NCI-H82 (cell line): ENCODE measurements at regions not wholly inside any gene's neighbourhood (a gene's known extent, or its start where the extent isn't known, plus 50 kb on each side); places are given as distances from the start of the nearest gene placed in this dataset.
A peak's percentile ranks its signal among the peaks of the same experiment; 100 is the strongest.

Experiments used
- DNase-seq: peaks from one replicate; lab custom pipeline; 2025; lab: John Stamatoyannopoulos, UW

GRCh38 chr20:16946097-16946496 is 197.9 kb downstream of the OTOR start:
- DNase-seq: no peak

- no peak for DNase-seq
Measured at GRCh38 chr20:16947479-16947878, 199.3 kb downstream of the OTOR start.

GRCh38 chr20:16951876-16952275 is 203.7 kb downstream of the OTOR start:
- peak; percentile 50 for DNase-seq

DNA sequence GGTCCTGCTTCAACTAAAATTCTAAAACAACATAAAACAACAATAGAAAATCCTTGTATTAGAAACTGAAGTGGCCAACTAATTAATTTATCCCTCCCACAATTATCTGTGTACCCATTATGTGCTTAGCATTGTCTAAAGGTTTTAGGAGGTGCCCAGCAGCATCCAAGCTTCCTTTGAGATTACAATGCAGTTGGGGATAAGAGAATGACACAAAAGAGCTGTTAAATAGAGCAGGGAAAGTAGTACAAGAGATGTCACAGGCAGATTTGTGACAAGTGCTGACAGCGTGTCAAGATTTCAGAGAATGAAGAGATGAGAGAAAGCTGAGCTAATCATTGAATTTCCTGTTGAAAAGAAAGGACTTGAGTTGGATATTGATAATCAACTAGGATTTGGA is 204.8 kb downstream of the OTOR start:
- peak; percentile 12 for DNase-seq

DNA sequence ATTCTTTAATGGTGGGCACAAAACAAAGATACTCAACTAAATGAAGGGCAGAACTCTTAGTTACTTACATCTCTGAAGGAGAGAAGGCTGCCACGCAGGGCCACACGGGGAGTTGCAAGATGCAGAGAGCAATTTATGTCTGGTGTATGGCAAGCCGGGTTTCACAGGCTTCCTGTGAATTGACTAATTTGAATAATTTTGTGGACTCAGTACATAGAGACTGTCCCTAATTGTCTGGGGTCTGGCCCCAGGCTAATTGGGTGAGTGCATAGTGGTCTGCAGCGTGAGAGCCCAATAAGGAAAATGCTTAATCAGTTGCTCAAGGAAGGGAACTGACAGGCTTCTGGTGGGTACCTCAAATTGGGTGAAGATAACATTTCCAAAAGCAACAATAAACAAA is 205.7 kb downstream of the OTOR start:
- no peak for DNase-seq

DNA sequence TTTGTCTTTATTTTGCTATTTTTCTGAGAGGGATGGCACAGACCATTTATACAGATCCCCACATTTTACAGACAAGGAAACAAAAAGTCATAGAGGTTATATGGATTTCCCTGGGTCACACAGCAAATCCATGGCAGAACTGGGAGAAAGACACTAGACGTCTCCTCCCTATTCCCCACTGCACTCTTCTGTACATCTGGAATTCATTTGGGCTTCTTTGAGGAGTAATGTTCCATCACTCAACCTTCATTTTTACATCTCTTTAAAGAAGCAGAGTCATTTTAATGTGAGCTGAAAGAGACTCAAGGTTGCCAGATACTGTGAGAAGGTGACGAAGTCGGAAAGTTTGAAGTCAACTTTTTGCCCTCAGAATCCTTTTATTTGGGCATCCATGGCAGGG is 207.3 kb downstream of the OTOR start:
- no peak for DNase-seq

DNA sequence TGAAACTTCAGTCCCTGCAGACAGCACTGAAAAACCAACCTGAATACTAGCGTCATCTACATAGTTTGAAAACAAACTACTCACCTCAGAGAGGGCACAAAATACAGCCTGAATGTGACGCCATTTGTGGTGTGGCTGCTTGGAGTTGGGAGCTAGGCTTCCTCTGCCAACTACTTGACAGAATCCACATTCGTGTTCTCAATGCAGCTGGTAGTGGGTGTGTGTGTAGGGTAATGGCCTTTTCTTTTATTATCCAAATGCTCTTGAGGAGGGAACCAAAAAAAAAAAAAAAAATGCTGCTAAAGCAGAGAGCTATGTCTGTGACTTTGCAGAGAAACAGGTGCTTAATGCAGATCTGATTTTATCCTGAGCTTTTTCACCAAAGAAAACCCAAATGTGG is 207.8 kb downstream of the OTOR start:
- no peak for DNase-seq

- DNase-seq: no peak
Measured at GRCh38 chr20:16965401-16965800, 217.2 kb downstream of the OTOR start.

DNA sequence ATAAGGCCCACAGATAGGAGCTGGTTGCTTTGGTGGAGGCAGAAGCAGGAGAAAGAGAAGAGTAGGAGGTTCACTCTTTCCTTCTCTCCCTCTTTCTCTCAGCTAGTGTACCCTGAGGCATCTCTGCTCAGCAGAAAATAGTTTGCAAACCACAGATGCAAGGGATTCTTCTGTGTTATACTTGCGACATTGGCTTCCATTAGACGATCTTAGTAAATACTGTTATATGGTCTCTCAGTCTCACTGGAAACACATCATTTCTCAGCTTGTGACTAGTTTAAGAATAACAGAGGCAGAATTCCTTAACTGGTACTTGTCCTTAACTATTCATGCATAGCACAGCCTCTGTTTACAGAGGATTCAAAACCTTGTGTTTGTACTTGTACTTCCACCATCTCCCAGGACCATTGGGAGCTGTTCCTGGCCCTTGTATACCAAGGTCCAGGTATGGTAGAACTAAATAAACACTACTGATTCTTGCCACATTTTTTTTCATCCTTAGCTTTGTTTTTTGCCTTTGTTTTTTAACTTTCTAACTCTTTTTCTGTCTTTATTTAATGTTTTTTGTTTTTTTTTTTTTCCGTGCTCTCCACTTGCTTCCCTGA is 218.2 kb downstream of the OTOR start:
- no peak for DNase-seq

DNA sequence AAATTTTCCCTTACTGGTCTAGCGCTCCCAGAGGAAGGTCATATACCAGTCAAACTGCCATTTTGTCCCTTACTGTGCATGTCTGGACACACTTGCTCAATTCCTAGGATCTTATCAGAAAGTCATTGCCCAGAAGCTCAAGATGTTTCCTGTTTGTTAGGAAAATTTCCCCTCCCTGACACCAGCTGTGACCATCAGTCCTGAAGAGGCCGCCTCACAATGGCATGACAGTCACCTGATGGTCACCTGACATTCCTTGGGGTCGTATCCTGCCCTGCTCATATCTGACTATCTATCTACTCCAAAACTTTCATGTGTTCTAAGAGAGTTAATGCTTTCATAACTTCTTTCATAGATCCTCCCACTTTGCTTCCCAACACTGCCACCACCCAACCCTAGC is 219.9 kb downstream of the OTOR start:
- DNase-seq: no peak

GRCh38 chr20:16970776-16971175 is 222.6 kb downstream of the OTOR start:
- no peak for DNase-seq

GRCh38 chr20:16974080-16974854 is 226.1 kb downstream of the OTOR start:
- no peak for DNase-seq

DNA sequence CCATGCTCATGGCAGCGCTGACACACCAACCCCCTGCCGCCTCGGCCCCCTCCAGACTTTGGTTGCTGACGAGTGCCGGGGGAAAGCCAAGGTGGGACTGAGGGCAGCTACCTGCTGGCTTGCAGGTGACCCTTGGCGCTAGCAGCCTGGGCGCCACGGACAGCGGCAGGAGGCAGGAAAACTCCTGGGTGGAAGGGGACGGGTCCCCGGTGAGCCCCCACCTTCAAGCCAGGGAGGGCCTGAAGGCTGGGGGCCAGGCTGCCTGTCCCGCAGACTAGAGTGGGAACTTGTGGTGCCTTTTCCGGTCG is 226.7 kb downstream of the OTOR start:
- no peak for DNase-seq

DNA sequence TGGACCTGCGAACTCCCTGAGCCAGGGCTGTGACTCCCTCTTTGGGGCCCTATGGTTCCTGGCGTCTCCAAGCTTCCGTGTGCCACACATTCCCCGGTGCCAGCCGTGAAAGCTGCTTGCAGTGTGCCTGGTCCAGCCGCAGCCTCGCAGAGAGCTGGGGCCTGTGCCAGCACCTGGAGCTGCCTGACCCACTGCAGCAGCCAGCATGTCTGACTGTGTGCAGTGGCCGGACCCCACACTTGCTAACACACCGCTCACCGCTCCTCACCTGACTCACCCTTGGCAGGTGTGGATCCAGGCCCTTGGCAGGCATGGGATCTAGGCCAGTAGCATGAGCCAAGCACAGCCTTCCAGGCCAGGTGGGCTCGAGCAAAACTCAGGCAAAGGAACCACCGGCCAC is 227.5 kb downstream of the OTOR start:
- no peak for DNase-seq

DNA sequence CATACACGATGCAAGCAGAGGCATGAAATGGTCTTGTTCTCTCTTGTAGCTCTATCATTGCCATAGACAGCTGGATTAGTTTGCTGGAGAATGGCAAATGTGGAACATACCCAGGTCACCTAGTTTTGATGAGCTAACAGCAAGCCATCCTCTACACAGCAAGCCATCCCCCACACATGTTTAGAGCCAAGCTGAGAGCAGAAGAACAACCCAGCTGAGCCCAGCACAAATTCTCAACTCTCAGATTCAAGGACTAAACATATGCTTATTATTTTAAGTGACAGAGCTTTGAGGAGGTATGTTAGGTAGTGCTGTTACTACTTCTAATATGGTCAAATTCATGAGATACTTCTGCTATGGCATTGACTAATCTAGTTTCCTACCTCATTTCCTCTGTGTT is 230.3 kb downstream of the OTOR start:
- DNase-seq: no peak

DNA sequence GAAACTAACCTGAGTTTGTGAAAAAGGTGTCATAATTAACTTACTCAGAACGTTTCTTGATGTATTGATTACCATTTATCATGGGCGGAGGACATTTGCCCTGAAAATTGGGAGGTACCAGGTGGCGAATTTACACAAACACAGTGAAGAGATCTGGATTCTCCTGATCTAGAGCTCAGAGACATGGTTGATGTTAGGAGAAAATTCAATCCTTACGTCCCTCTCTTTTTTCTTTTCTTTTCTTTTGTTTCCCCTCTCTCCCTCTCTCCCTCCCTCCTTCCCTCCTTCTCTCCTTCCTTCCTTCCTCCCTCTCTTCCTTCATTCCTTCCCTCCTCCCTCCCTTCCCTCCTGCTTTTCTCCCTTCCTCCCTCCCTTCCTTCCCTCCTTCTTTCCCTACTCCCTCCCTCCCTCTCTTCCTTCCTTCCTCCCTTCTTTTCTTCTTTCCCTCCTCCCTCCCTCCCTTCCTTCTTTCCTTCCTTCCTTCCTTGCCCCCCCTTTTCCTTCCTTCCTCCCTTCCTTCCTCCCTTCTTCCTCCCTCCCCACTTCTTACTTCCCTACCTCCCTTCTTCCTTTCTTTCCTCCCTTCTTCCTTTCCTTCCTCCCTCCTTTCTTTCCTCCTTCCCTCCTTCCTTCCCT is 234.1 kb downstream of the OTOR start:
- no peak for DNase-seq

GRCh38 chr20:16984481-16984880 is 236.3 kb downstream of the OTOR start:
- DNase-seq: no peak

DNA sequence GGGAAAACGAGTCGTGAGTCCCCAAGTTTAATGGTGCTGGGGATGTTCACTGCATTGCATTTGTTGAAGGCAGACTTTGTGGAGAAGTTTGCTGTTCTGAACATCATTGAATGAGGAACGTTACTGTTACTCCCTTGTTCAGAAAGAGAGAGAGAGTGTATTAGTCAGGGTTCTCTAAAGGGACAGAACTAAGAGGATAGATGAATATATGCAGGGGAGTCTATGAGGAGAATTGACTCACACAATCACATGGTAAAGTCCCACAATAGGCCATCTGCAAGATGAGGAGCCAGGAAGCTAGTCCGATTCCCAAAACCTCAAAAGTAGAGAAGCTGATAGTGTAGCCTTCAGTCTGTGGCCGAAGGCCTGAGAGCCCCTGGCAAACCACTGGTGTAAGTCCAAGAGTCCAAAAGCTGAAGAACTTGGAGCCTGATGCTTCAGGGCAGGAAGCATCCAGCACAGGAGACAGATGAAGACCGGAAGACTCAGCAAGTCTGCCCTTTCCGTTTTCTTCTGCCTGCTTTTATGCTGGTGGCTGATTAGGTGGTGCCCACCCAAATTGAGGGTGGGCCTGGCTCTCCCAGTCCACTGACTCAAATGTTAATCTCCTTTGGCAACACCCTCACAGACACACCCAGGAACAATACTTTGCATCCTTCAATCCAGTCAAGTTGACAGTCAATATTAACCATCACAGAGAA is 223.5 kb upstream of the PCSK2 start:
- DNase-seq: no peak

DNA sequence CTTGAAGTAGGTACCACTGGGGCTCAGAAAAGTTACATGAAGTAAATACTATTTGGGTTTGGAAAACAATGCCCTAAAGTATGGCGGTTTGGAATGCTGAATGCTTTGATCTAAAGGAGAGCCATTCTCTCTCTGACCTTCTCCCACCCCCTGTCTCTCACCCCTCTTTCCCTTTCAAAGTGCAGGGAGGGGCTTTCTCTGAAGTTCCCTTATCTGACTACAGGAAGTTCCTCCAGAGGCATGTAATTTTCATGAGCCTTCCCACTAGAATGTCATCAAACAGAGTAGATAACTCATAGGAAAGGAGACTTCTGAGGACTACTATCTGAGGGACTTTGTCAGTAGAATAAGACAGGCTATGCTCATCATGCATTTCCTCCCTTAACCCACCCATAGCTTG is 216.7 kb upstream of the PCSK2 start:
- no peak for DNase-seq

DNA sequence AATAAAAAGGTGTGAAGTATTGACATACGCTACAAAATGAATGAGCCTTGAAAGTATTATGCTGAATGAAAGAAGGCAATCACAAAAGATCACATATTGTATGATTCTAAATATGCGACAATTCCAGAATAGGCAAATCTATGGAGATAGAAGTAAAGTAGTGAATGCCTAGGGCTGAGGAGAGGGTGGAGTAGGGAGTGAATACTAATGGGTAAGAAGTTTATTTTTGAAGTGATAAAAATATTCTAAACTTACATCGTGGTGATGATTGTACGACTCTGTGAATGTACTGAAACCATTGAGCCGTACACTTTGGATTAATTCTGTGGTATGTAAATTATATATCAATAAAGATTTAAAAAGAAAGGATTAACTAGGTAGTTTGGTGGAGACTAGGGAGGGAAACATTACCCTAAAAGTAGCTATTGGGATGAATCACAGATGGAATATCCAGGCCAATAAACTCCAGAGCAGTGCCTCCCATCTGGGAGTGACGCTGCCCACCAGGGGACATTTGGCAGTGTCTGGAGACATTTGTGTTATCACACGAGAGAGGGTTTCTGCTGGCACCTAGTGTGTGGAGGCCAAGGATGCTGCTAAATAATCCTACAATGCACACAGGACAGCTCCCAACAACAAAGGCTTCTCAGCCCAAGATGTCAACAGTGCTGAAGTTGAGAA is 214.2 kb upstream of the PCSK2 start:
- peak; percentile 14 for DNase-seq

GRCh38 chr20:17014217-17014616 is 212.6 kb upstream of the PCSK2 start:
- peak; percentile 7 for DNase-seq

- DNase-seq: no peak
Measured at GRCh38 chr20:17014756-17015366, 212.0 kb upstream of the PCSK2 start.
